ENCODE measurements at regions not wholly inside any gene's neighbourhood (a gene's known extent, or its start where the extent isn't known, plus 50 kb on each side); places are given as distances from the start of the nearest gene placed in this dataset.
"Not testable (repeated sequence)": the region's sequence is repeated elsewhere in the genome, so short reads cannot be mapped to it uniquely, and the experiment has no call there.

DNA sequence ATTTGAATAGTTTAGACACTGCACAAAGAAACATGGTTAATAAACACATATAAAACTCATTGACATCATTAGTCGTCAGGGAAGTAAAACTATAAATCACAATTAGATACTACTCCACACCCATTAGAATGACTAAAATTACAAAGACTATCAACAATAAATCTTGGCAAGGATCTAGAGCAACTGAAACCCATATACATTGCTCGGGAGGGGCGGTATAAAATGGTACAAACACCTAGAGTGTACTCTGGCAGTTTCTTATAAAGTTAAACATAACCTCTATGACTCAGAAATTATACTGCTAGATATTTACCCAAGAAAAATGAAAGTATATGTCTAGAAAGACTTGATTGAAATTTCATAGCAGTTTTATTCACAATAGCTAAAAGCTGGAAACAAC is 434.2 kb downstream of the RWDD3 start (continued):
- TF ChIP-seq ASH1L (IDR thresholded peaks at IDR 0.05; ENCODE audit: borderline replicate concordance, low read depth, partially characterized antibody) (no peak), HLTF (IDR thresholded peaks at IDR 0.05) (no peak), KDM2B (CRISPR knock-in tag; IDR thresholded peaks at IDR 0.05) (no peak), ZNF707 (CRISPR knock-in tag; conservative IDR thresholded peaks at IDR 0.05) (no peak)
- TF ChIP-seq, protein P1, sequence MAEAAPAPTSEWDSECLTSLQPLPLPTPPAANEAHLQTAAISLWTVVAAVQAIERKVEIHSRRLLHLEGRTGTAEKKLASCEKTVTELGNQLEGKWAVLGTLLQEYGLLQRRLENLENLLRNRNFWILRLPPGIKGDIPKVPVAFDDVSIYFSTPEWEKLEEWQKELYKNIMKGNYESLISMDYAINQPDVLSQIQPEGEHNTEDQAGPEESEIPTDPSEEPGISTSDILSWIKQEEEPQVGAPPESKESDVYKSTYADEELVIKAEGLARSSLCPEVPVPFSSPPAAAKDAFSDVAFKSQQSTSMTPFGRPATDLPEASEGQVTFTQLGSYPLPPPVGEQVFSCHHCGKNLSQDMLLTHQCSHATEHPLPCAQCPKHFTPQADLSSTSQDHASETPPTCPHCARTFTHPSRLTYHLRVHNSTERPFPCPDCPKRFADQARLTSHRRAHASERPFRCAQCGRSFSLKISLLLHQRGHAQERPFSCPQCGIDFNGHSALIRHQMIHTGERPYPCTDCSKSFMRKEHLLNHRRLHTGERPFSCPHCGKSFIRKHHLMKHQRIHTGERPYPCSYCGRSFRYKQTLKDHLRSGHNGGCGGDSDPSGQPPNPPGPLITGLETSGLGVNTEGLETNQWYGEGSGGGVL (CRISPR knock-in tag; IDR thresholded peaks at IDR 0.05), result no peak
- TF ChIP-seq, protein P2, sequence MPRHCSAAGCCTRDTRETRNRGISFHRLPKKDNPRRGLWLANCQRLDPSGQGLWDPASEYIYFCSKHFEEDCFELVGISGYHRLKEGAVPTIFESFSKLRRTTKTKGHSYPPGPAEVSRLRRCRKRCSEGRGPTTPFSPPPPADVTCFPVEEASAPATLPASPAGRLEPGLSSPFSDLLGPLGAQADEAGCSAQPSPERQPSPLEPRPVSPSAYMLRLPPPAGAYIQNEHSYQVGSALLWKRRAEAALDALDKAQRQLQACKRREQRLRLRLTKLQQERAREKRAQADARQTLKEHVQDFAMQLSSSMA (CRISPR knock-in tag; IDR thresholded peaks at IDR 0.05), result no peak
- TF ChIP-seq, protein P3, sequence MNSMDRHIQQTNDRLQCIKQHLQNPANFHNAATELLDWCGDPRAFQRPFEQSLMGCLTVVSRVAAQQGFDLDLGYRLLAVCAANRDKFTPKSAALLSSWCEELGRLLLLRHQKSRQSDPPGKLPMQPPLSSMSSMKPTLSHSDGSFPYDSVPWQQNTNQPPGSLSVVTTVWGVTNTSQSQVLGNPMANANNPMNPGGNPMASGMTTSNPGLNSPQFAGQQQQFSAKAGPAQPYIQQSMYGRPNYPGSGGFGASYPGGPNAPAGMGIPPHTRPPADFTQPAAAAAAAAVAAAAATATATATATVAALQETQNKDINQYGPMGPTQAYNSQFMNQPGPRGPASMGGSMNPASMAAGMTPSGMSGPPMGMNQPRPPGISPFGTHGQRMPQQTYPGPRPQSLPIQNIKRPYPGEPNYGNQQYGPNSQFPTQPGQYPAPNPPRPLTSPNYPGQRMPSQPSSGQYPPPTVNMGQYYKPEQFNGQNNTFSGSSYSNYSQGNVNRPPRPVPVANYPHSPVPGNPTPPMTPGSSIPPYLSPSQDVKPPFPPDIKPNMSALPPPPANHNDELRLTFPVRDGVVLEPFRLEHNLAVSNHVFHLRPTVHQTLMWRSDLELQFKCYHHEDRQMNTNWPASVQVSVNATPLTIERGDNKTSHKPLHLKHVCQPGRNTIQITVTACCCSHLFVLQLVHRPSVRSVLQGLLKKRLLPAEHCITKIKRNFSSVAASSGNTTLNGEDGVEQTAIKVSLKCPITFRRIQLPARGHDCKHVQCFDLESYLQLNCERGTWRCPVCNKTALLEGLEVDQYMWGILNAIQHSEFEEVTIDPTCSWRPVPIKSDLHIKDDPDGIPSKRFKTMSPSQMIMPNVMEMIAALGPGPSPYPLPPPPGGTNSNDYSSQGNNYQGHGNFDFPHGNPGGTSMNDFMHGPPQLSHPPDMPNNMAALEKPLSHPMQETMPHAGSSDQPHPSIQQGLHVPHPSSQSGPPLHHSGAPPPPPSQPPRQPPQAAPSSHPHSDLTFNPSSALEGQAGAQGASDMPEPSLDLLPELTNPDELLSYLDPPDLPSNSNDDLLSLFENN (IDR thresholded peaks at IDR 0.05; ENCODE audit: low read depth in 2 of 2, low read length in 2 of 2), result no peak
- TF ChIP-seq, protein P4, sequence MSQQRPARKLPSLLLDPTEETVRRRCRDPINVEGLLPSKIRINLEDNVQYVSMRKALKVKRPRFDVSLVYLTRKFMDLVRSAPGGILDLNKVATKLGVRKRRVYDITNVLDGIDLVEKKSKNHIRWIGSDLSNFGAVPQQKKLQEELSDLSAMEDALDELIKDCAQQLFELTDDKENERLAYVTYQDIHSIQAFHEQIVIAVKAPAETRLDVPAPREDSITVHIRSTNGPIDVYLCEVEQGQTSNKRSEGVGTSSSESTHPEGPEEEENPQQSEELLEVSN (IDR thresholded peaks at IDR 0.05; ENCODE audit: borderline replicate concordance in 1 of 2, extremely low read depth in 1 of 2, insufficient read depth in 1 of 2, insufficient read length in 1 of 2, low read depth in 1 of 2, low read length in 1 of 2, poor library complexity in 1 of 2, severe bottlenecking in 1 of 2), result no peak
- TF ChIP-seq, protein P5, sequence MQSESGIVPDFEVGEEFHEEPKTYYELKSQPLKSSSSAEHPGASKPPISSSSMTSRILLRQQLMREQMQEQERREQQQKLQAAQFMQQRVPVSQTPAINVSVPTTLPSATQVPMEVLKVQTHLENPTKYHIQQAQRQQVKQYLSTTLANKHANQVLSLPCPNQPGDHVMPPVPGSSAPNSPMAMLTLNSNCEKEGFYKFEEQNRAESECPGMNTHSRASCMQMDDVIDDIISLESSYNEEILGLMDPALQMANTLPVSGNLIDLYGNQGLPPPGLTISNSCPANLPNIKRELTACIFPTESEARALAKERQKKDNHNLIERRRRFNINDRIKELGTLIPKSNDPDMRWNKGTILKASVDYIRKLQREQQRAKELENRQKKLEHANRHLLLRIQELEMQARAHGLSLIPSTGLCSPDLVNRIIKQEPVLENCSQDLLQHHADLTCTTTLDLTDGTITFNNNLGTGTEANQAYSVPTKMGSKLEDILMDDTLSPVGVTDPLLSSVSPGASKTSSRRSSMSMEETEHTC (IDR thresholded peaks at IDR 0.05), result no peak

DNA sequence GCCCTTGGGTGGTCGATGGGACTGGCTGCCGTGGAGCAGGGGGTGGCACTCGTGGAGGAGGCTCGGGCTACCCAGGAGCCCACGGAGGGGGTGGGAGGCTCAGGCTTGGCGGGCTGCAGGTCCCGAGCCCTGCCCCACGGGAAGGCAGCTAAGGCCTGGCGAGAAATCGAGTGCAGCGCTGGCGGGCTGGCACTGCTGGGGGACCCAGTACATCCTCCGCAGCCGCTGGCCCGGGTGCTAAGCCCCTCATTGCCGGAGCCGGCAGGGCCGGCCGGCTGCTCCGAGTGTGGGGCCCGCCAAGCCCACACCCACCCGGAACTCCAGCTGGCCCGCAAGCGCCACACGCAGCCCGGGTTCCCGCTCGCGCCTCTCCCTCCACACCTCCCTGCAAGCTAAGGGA is 435.6 kb downstream of the RWDD3 start:
- POLR2A ChIA-PET; H3K79me2 ChIP-seq (ENCODE audit: control insufficient read depth, insufficient read depth, low read length); H3K4me2 ChIP-seq (ENCODE audit: insufficient read depth, low read length); intact Hi-C loops (cut with micrococcal nuclease); H3K27me3 ChIP-seq (ENCODE audit: control insufficient read depth in 2 of 2, insufficient read depth in 2 of 2, low read length in 2 of 2); BruUV-seq (replicated peaks); CTCF ChIA-PET (ENCODE audit: low intra/inter-chr PET ratio); H3K4me1 ChIP-seq (replicated peaks in 1 of 2; ENCODE audit: control insufficient read depth in 2 of 2, insufficient read depth in 2 of 2, low read length in 2 of 2); H3K36me3 ChIP-seq (ENCODE audit: control insufficient read depth, insufficient read depth, low read length); H3K9me3 ChIP-seq (replicated peaks; ENCODE audit: control insufficient read depth, insufficient read depth, low read depth, low read length); H3K27ac ChIP-seq (ENCODE audit: extremely low read depth, low read depth, low read length); H3K9me1 ChIP-seq (ENCODE audit: control insufficient read depth, insufficient read depth, low read length); FAIRE-seq; H3K4me3 ChIP-seq; in situ Hi-C loops (cut with MboI); ATAC-seq; H4K20me1 ChIP-seq (replicated peaks; ENCODE audit: control insufficient read depth, insufficient read depth, low read length); H3K9ac ChIP-seq (ENCODE audit: insufficient read depth in 1 of 2, low read depth in 2 of 2, low read length in 2 of 2); H2AFZ ChIP-seq (ENCODE audit: low read depth, low read length); DNase-seq (ENCODE audit: extremely low read depth in 1 of 4, low spot score in 3 of 4): not testable (repeated sequence)
- 4% methylated on average over 25 of the region's 29 CpGs for whole genome bisulfite sequencing (ENCODE audit: insufficient coverage, low coverage, missing lambda C conversion rate)
